ENCODE measurements at regions not wholly inside any gene's neighbourhood (a gene's known extent, or its start where the extent isn't known, plus 50 kb on each side); places are given as distances from the start of the nearest gene placed in this dataset.

DNA sequence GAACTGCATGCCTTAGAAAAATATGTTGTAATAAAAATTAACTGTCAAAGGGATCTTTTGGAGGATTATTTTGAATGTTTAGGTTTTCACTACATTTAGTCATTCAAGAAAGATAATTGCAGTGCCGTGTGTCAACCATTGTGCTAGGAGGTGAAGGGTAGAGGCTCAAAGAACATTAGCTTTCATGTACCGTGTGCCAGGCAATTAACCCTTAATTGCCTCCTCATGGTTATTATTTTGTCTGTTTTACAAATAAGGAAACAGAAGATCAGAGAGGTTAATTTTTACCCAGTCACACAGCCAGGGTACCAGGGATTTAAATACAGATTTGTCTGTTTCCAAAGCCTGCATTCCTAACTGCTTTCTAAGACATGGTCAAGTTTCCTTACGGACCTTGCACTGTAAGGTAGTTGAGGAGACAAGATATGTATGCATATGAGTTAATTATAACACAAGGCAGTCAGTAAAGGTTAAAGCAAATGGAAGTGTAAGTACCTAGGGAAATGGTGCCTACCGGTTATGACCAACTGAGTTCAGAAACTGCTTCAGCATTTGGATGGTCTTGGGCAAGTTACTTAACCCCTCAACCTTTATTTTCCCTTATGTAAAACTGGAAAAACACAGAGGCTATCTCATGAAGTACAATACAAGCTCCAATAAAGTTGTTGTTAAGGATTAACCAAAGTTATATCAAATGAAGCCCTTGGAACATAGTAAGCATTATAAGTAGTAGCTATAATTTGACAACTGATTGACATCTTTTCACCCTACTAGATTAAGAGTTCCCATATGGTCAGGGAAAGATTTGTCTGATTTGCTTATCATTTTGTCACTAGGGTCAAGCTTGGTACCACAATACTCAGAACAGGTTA lies 434.9 kb downstream of the MBD2 start:
- TF ChIP-seq CTCF (IDR thresholded peaks at IDR 0.05) (no peak), POLR2A (IDR thresholded peaks at IDR 0.05) (no peak)

All from thyroid gland (tissue), 4 donors.